ENCODE measurements at regions not wholly inside any gene's neighbourhood (a gene's known extent, or its start where the extent isn't known, plus 50 kb on each side); places are given as distances from the start of the nearest gene placed in this dataset.
A peak's percentile ranks its signal among the peaks of the same experiment; 100 is the strongest.
"Not testable (repeated sequence)": the region's sequence is repeated elsewhere in the genome, so short reads cannot be mapped to it uniquely, and the experiment has no call there.

- H3K36me3 Mint-ChIP-seq, result no peaks in the 10 kb centered on the region
- no peak for DNase-seq
- peaks cover 9% of the 10 kb centered on the region for H3K4me1 Mint-ChIP-seq
These were observed 107.6 kb upstream of the EGLN3 start for GRCh38 chr14:34058510-34058909.

GRCh38 chr14:34056046-34056445, 105.2 kb upstream of the EGLN3 start:
- peaks cover 21% of the 10 kb centered on the region for H3K4me1 Mint-ChIP-seq
- no peak overlapping the region for H3K4me3 Mint-ChIP-seq
- no peak overlapping the region for H3K27ac Mint-ChIP-seq
- H3K27me3 Mint-ChIP-seq, result peaks cover 36% of the 10 kb centered on the region
- no peaks in the 10 kb centered on the region for H3K36me3 Mint-ChIP-seq
- no peaks in the 10 kb centered on the region for H3K9me3 Mint-ChIP-seq
- DNase-seq, result no peak

More at GRCh38 chr14:34058510-34058909, 107.6 kb upstream of the EGLN3 start:
- Mint-ChIP-seq H3K4me3 (no peak overlapping the region), H3K9me3 (no peaks in the 10 kb centered on the region), H3K27me3 (peaks cover 33% of the 10 kb centered on the region), H3K27ac (no peak overlapping the region)

- Mint-ChIP-seq H3K9me3 (no peaks in the 10 kb centered on the region), H3K4me1 (peaks cover 17% of the 10 kb centered on the region), H3K36me3 (no peaks in the 10 kb centered on the region), H3K27me3 (peaks cover 33% of the 10 kb centered on the region), H3K27ac (no peak overlapping the region), H3K4me3 (no peak overlapping the region)
- no peak for DNase-seq
These were observed 104.5 kb upstream of the EGLN3 start for GRCh38 chr14:34055157-34055950.

GRCh38 chr14:34053666-34054065, 102.8 kb upstream of the EGLN3 start:
- no peak for DNase-seq
- no peak overlapping the region for H3K27ac Mint-ChIP-seq
- no peak overlapping the region for H3K4me3 Mint-ChIP-seq
- H3K27me3 Mint-ChIP-seq, result peaks cover 22% of the 10 kb centered on the region
- H3K4me1 Mint-ChIP-seq, result peaks cover 17% of the 10 kb centered on the region
- H3K9me3 Mint-ChIP-seq, result no peaks in the 10 kb centered on the region
- no peaks in the 10 kb centered on the region for H3K36me3 Mint-ChIP-seq

- H3K9me3 Mint-ChIP-seq, result no peaks in the 10 kb centered on the region
- peaks cover 17% of the 10 kb centered on the region for H3K4me1 Mint-ChIP-seq
- DNase-seq, result no peak
- H3K4me3 Mint-ChIP-seq, result no peak overlapping the region
- no peak overlapping the region for H3K27ac Mint-ChIP-seq
- H3K27me3 Mint-ChIP-seq, result peaks cover 21% of the 10 kb centered on the region
- no peaks in the 10 kb centered on the region for H3K36me3 Mint-ChIP-seq
These were observed 101.8 kb upstream of the EGLN3 start for GRCh38 chr14:34052658-34053014.

GRCh38 chr14:34051966-34052657, 101.2 kb upstream of the EGLN3 start:
- no peak overlapping the region for H3K27ac Mint-ChIP-seq
- H3K27me3 Mint-ChIP-seq, result peaks cover 22% of the 10 kb centered on the region
- H3K4me3 Mint-ChIP-seq, result no peak overlapping the region
- DNase-seq, result no peak
- no peaks in the 10 kb centered on the region for H3K36me3 Mint-ChIP-seq
- no peaks in the 10 kb centered on the region for H3K9me3 Mint-ChIP-seq
- peaks cover 19% of the 10 kb centered on the region for H3K4me1 Mint-ChIP-seq

GRCh38 chr14:34050606-34051005, 99.7 kb upstream of the EGLN3 start:
- no peaks in the 10 kb centered on the region for H3K9me3 Mint-ChIP-seq
- H3K4me1 Mint-ChIP-seq, result peaks cover 22% of the 10 kb centered on the region
- no peak overlapping the region for H3K4me3 Mint-ChIP-seq
- peaks cover 22% of the 10 kb centered on the region for H3K27me3 Mint-ChIP-seq
- H3K27ac Mint-ChIP-seq, result no peak overlapping the region
- no peaks in the 10 kb centered on the region for H3K36me3 Mint-ChIP-seq
- no peak for DNase-seq

GRCh38 chr14:34049790-34050189, 98.9 kb upstream of the EGLN3 start:
- Mint-ChIP-seq H3K9me3 (no peaks in the 10 kb centered on the region), H3K36me3 (no peaks in the 10 kb centered on the region), H3K4me3 (no peak overlapping the region), H3K27ac (no peak overlapping the region), H3K27me3 (peaks cover 22% of the 10 kb centered on the region), H3K4me1 (peaks cover 26% of the 10 kb centered on the region)
- DNase-seq, result no peak

- H3K27ac Mint-ChIP-seq, DNase-seq, H3K36me3 Mint-ChIP-seq, H3K4me3 Mint-ChIP-seq, H3K9me3 Mint-ChIP-seq: not testable (repeated sequence)
- Mint-ChIP-seq H3K27me3 (peaks cover 22% of the 10 kb centered on the region), H3K4me1 (peaks cover 32% of the 10 kb centered on the region)
These were observed 98.3 kb upstream of the EGLN3 start for GRCh38 chr14:34049187-34049586.

GRCh38 chr14:34046799-34047520, 96.1 kb upstream of the EGLN3 start:
- Mint-ChIP-seq H3K27ac (no peak overlapping the region), H3K9me3 (peaks cover 7% of the 10 kb centered on the region), H3K36me3 (no peaks in the 10 kb centered on the region), H3K4me3 (no peak overlapping the region), H3K27me3 (peaks cover 8% of the 10 kb centered on the region), H3K4me1 (peaks cover 34% of the 10 kb centered on the region)
- DNase-seq, result no peak

- Mint-ChIP-seq H3K9me3 (peaks cover 7% of the 10 kb centered on the region), H3K36me3 (no peaks in the 10 kb centered on the region), H3K27me3 (peaks cover 7% of the 10 kb centered on the region), H3K27ac (peak overlapping the region; percentile 73), H3K4me1 (peaks cover 27% of the 10 kb centered on the region), H3K4me3 (no peak overlapping the region)
- no peak for DNase-seq
These were observed 93.9 kb upstream of the EGLN3 start for GRCh38 chr14:34044666-34045306.

GRCh38 chr14:34044373-34044637, 93.4 kb upstream of the EGLN3 start:
- Mint-ChIP-seq H3K4me1 (peaks cover 27% of the 10 kb centered on the region), H3K4me3 (no peak overlapping the region), H3K9me3 (peaks cover 7% of the 10 kb centered on the region), H3K36me3 (no peaks in the 10 kb centered on the region), H3K27ac (peak overlapping the region; percentile 73), H3K27me3 (peaks cover 7% of the 10 kb centered on the region)
- DNase-seq, result no peak

GRCh38 chr14:34043627-34044372, 92.9 kb upstream of the EGLN3 start:
- H3K36me3 Mint-ChIP-seq, result no peaks in the 10 kb centered on the region
- peaks cover 7% of the 10 kb centered on the region for H3K27me3 Mint-ChIP-seq
- H3K27ac Mint-ChIP-seq, result peak overlapping the region; percentile 73
- peaks cover 27% of the 10 kb centered on the region for H3K4me1 Mint-ChIP-seq
- DNase-seq, result peak; percentile 84
- peak overlapping the region; percentile 33 for H3K4me3 Mint-ChIP-seq
- peaks cover 7% of the 10 kb centered on the region for H3K9me3 Mint-ChIP-seq

GRCh38 chr14:34041220-34041619, 90.3 kb upstream of the EGLN3 start:
- no peak overlapping the region for H3K4me3 Mint-ChIP-seq
- H3K9me3 Mint-ChIP-seq, result peaks cover 7% of the 10 kb centered on the region
- DNase-seq, result no peak
- H3K36me3 Mint-ChIP-seq, result no peaks in the 10 kb centered on the region
- H3K27ac Mint-ChIP-seq, result no peak overlapping the region
- H3K27me3 Mint-ChIP-seq, result peaks cover 3% of the 10 kb centered on the region
- peaks cover 22% of the 10 kb centered on the region for H3K4me1 Mint-ChIP-seq

Measured in activated naive CD8-positive, alpha-beta T cell treated with anti-CD3 and anti-CD28 coated beads for 36 hours (primary cell).